K562 (cell line): ENCODE measurements at regions not wholly inside any gene's neighbourhood (a gene's known extent, or its start where the extent isn't known, plus 50 kb on each side); places are given as distances from the start of the nearest gene placed in this dataset.

Source experiments
- ATAC-seq: fragments of 200-7000 bp; cut with Tn5 transposase; 3 replicates; pipeline ENCODE4 v1.9.1; 2020; ENCODE audit warnings: moderate library complexity
- BruUV-seq: library from RNA; stranded (reverse); fragments of 400-500 nt; replicated peaks from 2 replicates; lab custom pipeline; 2021; lab: Mats Ljungman, UMichigan
- CTCF ChIA-PET: fragments of 300-600 bp; formaldehyde crosslinking; extraction: SDS; loops from one replicate; lab custom pipeline; 2021; ENCODE audit warnings: low intra/inter-chr PET ratio; lab: Yijun Ruan, JAX
- POLR2A ChIA-PET: fragments of 300-600, 350-650 bp; sonication (Branson Sonifier 250); formaldehyde crosslinking; extraction: SDS; loops from one replicate; lab custom pipeline; 2021; ENCODE audit warnings: antibody characterized with exemption, inconsistent platforms; lab: Yijun Ruan, JAX
- DNase-seq, 4 experiments: peaks; one replicate each; pipeline versions ENCODE4 v3.0.0 to v3.0.0-alpha.2; 2011 to 2018; ENCODE audit warnings: low spot score in 3 of 4, mixed read lengths in 3 of 4; ENCODE audit errors: extremely low read depth in 1 of 4
- FAIRE-seq: peaks from 2 replicates; lab custom pipeline; 2011; peaks lifted over from hg19 to GRCh38; lab: Jason Lieb, UNC
- H2AFZ ChIP-seq: 2 replicates; pipeline ENCODE4 v1.6.0; 2011; ENCODE audit warnings: low read depth, low read length, control low read depth, inconsistent platforms
- H3K27ac ChIP-seq: fragments of 200-600 bp; 3 replicates; pipeline ENCODE4 v1.8.0; 2011; ENCODE audit warnings: low read depth, mild to moderate bottlenecking, control low read depth, inconsistent platforms, low read length, moderate library complexity, mixed read lengths; ENCODE audit errors: extremely low read depth
- H3K27me3 ChIP-seq, 2 experiments: fragments of 300-600 bp in 1 of 2; 2 replicates in 1 of 2; 3 replicates in 1 of 2; pipeline versions ENCODE4 v1.6.0 to v1.8.0; 2011; ENCODE audit warnings: inconsistent platforms in 2 of 2, low read length in 2 of 2, mild to moderate bottlenecking in 1 of 2, mixed read lengths in 1 of 2, moderate library complexity in 1 of 2; ENCODE audit not compliant: control insufficient read depth in 2 of 2, insufficient read depth in 2 of 2
- H3K36me3 ChIP-seq: fragments of 300-600 bp; 3 replicates; pipeline ENCODE4 v1.8.0; 2011; ENCODE audit warnings: mild to moderate bottlenecking, low read length, inconsistent platforms; ENCODE audit not compliant: control insufficient read depth, insufficient read depth
- H3K4me1 ChIP-seq, 2 experiments: fragments of 200-600 bp in 1 of 2; replicated peaks in 1 of 2; 2 replicates in 1 of 2; 3 replicates in 1 of 2; pipeline versions ENCODE4 v1.5.1 to v1.8.0; 2011; ENCODE audit warnings: inconsistent platforms in 2 of 2, low read length in 2 of 2, mild to moderate bottlenecking in 1 of 2, mixed read lengths in 1 of 2, moderate library complexity in 1 of 2; ENCODE audit not compliant: control insufficient read depth in 2 of 2, insufficient read depth in 2 of 2
- H3K4me2 ChIP-seq: 2 replicates; pipeline ENCODE4 v1.6.1; 2011; ENCODE audit warnings: low read length, control low read depth, inconsistent platforms, mixed read lengths; ENCODE audit not compliant: insufficient read depth
- H3K4me3 ChIP-seq: fragments of 200-600 bp; sonication (generic), shearing (Covaris generic); 2 replicates; pipeline ENCODE4 v1.5.1; 2016; ENCODE audit warnings: control low read depth, inconsistent platforms
- H3K79me2 ChIP-seq: fragments of 200-600 bp; 3 replicates; pipeline ENCODE4 v1.8.0; 2011; ENCODE audit warnings: low read length, inconsistent platforms; ENCODE audit not compliant: control insufficient read depth, insufficient read depth
- H3K9ac ChIP-seq, 2 experiments: 2 replicates each; pipeline versions ENCODE4 v1.6.0 to v1.6.1; 2011; ENCODE audit warnings: low read depth in 2 of 2, low read length in 2 of 2, control low read depth in 1 of 2, inconsistent platforms in 1 of 2, mild to moderate bottlenecking in 1 of 2, mixed read lengths in 1 of 2; ENCODE audit not compliant: insufficient read depth in 1 of 2
- H3K9me1 ChIP-seq: one replicate; pipeline ENCODE4 v1.6.0; 2011; ENCODE audit warnings: inconsistent platforms, mild to moderate bottlenecking, low read length, moderate library complexity; ENCODE audit not compliant: control insufficient read depth, insufficient read depth
- H3K9me3 ChIP-seq: replicated peaks from 2 replicates; pipeline ENCODE4 v1.5.1; 2011; ENCODE audit warnings: low read depth, low read length, inconsistent platforms; ENCODE audit not compliant: control insufficient read depth, insufficient read depth
- H4K20me1 ChIP-seq: replicated peaks from 2 replicates; pipeline ENCODE4 v1.6.1; 2011; ENCODE audit warnings: low read length, inconsistent platforms, mixed read lengths; ENCODE audit not compliant: control insufficient read depth, insufficient read depth
- SRSF9 ChIP-seq: fragments of 200-400 bp; formaldehyde crosslinking; IDR thresholded peaks from 2 replicates; pipeline ENCODE4 v1.6.1; 2017; ENCODE audit warnings: low read depth, low read length, borderline replicate concordance
- XRCC5 ChIP-seq: fragments of 200-400 bp; formaldehyde crosslinking; IDR thresholded peaks from 2 replicates; pipeline ENCODE4 v1.6.1; 2017; ENCODE audit warnings: low read depth, mild to moderate bottlenecking, low read length
- WGBS: fragments of 100-300 bp; shearing (Covaris generic); methylation state at CpG from one replicate; pipeline ENCODE4 v1.1.6; 2016; ENCODE audit warnings: low coverage, mixed read lengths; ENCODE audit not compliant: insufficient coverage; ENCODE audit errors: missing lambda C conversion rate; 5-methylcytosine and 5-hydroxymethylcytosine counted together
- in situ Hi-C: fragments of 300-500 bp; cut with MboI; formaldehyde crosslinking; loops from 4 replicates; pipeline ENCODE4 v1.15.0; 2018; ENCODE audit warnings: inconsistent platforms, mixed read lengths
- intact Hi-C: fragments of 100-400 bp; cut with micrococcal nuclease; formaldehyde crosslinking; loops from 2 replicates; pipeline ENCODE4 v1.14.2; 2022
- TF ChIP-seq, protein P1 (sequence below), 2 experiments: fragments of 450-650 bp in 1 of 2; sonication (generic) in 1 of 2; formaldehyde crosslinking in 1 of 2; IDR thresholded peaks; 2 replicates each; pipeline versions ENCODE4 v1.7.1 to v1.9.0; 2016 to 2022; ENCODE audit warnings: inconsistent platforms in 1 of 2, mild to moderate bottlenecking in 1 of 2, missing genetic modification reagents in 1 of 2

DNA sequence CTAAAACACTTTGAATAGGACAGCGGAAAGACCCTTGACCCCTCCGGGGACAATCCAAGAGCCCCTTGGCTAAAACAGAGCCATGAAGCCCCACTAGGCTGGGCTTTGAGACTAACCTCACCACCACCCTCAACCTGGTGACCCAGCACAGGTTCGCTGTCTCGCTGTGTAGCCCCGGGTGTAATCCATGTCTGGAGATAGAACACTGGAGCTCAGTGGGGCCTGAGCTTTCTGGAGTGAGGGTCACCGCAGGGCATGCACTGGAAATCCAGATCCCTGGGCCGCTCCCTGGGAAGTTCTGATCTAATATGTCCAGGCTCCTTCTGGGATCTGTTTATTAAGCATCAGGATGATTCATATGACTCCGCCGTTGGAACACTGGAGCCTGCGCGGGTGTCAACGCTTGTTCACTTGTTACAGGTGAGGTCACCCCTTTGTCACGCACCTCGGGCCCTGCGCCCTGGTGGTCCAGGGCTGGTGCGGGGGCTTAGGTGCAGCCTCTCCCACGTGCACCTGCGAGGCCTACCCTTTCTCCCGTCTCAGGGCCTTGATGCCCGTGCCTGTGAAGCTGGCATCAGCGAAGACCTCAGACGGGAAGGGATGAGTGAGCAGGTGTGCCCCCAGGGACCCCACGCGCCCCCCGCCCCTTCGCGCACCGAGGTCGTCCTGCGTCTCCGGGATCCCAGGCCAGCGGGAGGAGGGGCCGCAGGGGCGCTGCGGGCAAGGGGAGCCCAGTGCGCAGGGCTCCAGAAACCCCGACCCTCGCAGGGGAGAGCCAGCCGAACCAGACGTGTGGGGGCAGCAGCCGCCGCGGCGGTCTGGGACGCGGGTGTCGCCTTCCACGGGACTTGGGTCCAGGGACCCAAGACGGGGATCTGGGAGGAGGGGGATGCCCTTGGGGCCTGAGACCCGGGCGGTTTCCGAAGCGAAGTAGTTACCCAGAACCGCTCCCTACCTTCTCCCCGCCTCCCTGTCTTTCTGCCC is 224.1 kb upstream of the FOXF1 start:
- in situ Hi-C loops = no loop called here
- H3K27ac ChIP-seq = no peak overlapping the region
- no peak overlapping the region for H3K4me2 ChIP-seq

More for the DNA sequence above, 224.1 kb upstream of the FOXF1 start:
- BruUV-seq = no TSS peak
- TF ChIP-seq, protein P1, sequence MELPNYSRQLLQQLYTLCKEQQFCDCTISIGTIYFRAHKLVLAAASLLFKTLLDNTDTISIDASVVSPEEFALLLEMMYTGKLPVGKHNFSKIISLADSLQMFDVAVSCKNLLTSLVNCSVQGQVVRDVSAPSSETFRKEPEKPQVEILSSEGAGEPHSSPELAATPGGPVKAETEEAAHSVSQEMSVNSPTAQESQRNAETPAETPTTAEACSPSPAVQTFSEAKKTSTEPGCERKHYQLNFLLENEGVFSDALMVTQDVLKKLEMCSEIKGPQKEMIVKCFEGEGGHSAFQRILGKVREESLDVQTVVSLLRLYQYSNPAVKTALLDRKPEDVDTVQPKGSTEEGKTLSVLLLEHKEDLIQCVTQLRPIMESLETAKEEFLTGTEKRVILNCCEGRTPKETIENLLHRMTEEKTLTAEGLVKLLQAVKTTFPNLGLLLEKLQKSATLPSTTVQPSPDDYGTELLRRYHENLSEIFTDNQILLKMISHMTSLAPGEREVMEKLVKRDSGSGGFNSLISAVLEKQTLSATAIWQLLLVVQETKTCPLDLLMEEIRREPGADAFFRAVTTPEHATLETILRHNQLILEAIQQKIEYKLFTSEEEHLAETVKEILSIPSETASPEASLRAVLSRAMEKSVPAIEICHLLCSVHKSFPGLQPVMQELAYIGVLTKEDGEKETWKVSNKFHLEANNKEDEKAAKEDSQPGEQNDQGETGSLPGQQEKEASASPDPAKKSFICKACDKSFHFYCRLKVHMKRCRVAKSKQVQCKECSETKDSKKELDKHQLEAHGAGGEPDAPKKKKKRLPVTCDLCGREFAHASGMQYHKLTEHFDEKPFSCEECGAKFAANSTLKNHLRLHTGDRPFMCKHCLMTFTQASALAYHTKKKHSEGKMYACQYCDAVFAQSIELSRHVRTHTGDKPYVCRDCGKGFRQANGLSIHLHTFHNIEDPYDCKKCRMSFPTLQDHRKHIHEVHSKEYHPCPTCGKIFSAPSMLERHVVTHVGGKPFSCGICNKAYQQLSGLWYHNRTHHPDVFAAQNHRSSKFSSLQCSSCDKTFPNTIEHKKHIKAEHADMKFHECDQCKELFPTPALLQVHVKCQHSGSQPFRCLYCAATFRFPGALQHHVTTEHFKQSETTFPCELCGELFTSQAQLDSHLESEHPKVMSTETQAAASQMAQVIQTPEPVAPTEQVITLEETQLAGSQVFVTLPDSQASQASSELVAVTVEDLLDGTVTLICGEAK (IDR thresholded peaks at IDR 0.05) = no peak
- TF ChIP-seq, protein P1 (CRISPR knock-in tag; IDR thresholded peaks at IDR 0.05) = no peak
- TF ChIP-seq XRCC5 = no peak
- TF ChIP-seq SRSF9 = no peak
- TF ChIP-seq, all 486 proteins: peak for 0
- intact Hi-C loops = no loop called here
- Histone ChIP-seq H3K9me1 (no peaks in the 10 kb centered on the region), H3K79me2 (no peaks in the 10 kb centered on the region), H2AFZ (no peak overlapping the region), H3K9me3 (no peaks in the 10 kb centered on the region), H3K4me3 (no peak overlapping the region), H3K9ac (no peak overlapping the region), H3K27me3 (peaks cover 33 to 73% of the 10 kb centered on the region in 2 experiments), H3K4me1 (no peaks in the 10 kb centered on the region), H4K20me1 (0 out of 2 replicates have a peak, but pooled peaks cover 4% of the 10 kb centered on the region), H3K36me3 (no peaks in the 10 kb centered on the region)
- ChIA-PET CTCF (no interaction called here), POLR2A (interaction anchor here (0.8 kb wide), 1 partner anchor 15 kb away, joined by 3 read pairs; no protein-coding TSS in a partner anchor)
- no peak for ATAC-seq
- FAIRE-seq = no peak
- 4% methylated on average over 43 of the region's 55 CpGs for WGBS
- no peak for DNase-seq
